IMR-90 (cell line): ENCODE measurements at regions not wholly inside any gene's neighbourhood (a gene's known extent, or its start where the extent isn't known, plus 50 kb on each side); places are given as distances from the start of the nearest gene placed in this dataset.

Source experiments
- ATAC-seq: fragments of 200-7000 bp; cut with Tn5 transposase; 2 replicates; pipeline ENCODE4 v1.9.1; 2020; ENCODE audit warnings: low read depth, mild to moderate bottlenecking, moderate library complexity
- BruUV-seq: library from RNA; stranded (reverse); fragments of 400-500 nt; replicated peaks from 2 replicates; lab custom pipeline; 2021; lab: Mats Ljungman, UMichigan
- CTCF ChIA-PET: fragments of 300-600 bp; formaldehyde crosslinking; extraction: SDS; loops from one replicate; lab custom pipeline; 2021; ENCODE audit warnings: antibody characterized with exemption; lab: Yijun Ruan, JAX
- POLR2A ChIA-PET: fragments of 300-600 bp; sonication (Branson Sonifier 250); formaldehyde crosslinking; loops from one replicate; lab custom pipeline; 2022; ENCODE audit warnings: antibody characterized with exemption; ENCODE audit not compliant: unreplicated experiment; lab: Charles Lee
- DNase-seq: peaks from one replicate; pipeline ENCODE4 v3.0.0; 2013
- H2AFZ ChIP-seq: replicated peaks from 2 replicates; pipeline ENCODE3; 2013; ENCODE audit warnings: low read length, mild to moderate bottlenecking; ENCODE audit not compliant: poor library complexity
- H2AK5ac ChIP-seq: 2 replicates; pipeline ENCODE4 v1.6.1; 2013; ENCODE audit warnings: low read depth, low read length, inconsistent platforms
- H2AK9ac ChIP-seq: replicated peaks from 2 replicates; pipeline ENCODE3; 2013; ENCODE audit warnings: mild to moderate bottlenecking, low read depth, low read length, moderate library complexity; ENCODE audit not compliant: poor library complexity
- H2BK120ac ChIP-seq: 2 replicates; pipeline ENCODE4 v1.6.1; 2013; ENCODE audit warnings: low read depth, low read length, inconsistent platforms
- H2BK15ac ChIP-seq: 3 replicates; pipeline ENCODE4 v1.6.1; 2013; ENCODE audit warnings: low read depth, low read length, inconsistent platforms
- H2BK20ac ChIP-seq: 2 replicates; pipeline ENCODE4 v1.6.1; 2013; ENCODE audit warnings: low read depth, mild to moderate bottlenecking, inconsistent platforms, low read length, moderate library complexity
- H2BK5ac ChIP-seq: 2 replicates; pipeline ENCODE4 v1.6.1; 2013; ENCODE audit warnings: mild to moderate bottlenecking, low read depth, low read length, inconsistent platforms; ENCODE audit not compliant: poor library complexity, severe bottlenecking
- H3K14ac ChIP-seq: replicated peaks from 2 replicates; pipeline ENCODE4 v1.6.1; 2013; ENCODE audit warnings: low read depth, low read length, inconsistent platforms
- H3K18ac ChIP-seq: 2 replicates; pipeline ENCODE4 v1.6.1; 2013; ENCODE audit warnings: low read depth, low read length, control low read depth
- H3K23ac ChIP-seq: 2 replicates; pipeline ENCODE4 v1.6.1; 2013; ENCODE audit warnings: low read depth, low read length, inconsistent platforms
- H3K27ac ChIP-seq: 2 replicates; pipeline ENCODE4 v1.5.1; 2013; ENCODE audit warnings: mild to moderate bottlenecking, control low read depth, low read length; ENCODE audit not compliant: insufficient read depth
- H3K27me3 ChIP-seq: 2 replicates; pipeline ENCODE4 v1.6.1; 2013; ENCODE audit warnings: low read length; ENCODE audit not compliant: control insufficient read depth, insufficient read depth
- H3K36me3 ChIP-seq: 2 replicates; pipeline ENCODE4 v1.6.1; 2013; ENCODE audit warnings: low read length, mixed read lengths; ENCODE audit not compliant: control insufficient read depth, insufficient read depth
- H3K4ac ChIP-seq: 2 replicates; pipeline ENCODE4 v1.6.1; 2013; ENCODE audit warnings: low read depth, low read length, inconsistent platforms
- H3K4me1 ChIP-seq: 2 replicates; pipeline ENCODE4 v1.6.1; 2013; ENCODE audit warnings: low read length, mixed read lengths; ENCODE audit not compliant: control insufficient read depth, insufficient read depth
- H3K4me2 ChIP-seq: 2 replicates; pipeline ENCODE4 v1.6.1; 2013; ENCODE audit warnings: low read depth, mild to moderate bottlenecking, control low read depth, low read length, moderate library complexity
- H3K4me3 ChIP-seq: 2 replicates; pipeline ENCODE4 v1.5.1; 2013; ENCODE audit warnings: low read depth, mild to moderate bottlenecking, control low read depth, low read length, moderate library complexity; ENCODE audit not compliant: insufficient read depth
- H3K56ac ChIP-seq: 2 replicates; pipeline ENCODE4 v1.6.1; 2013; ENCODE audit warnings: low read length, inconsistent platforms; ENCODE audit not compliant: insufficient read depth; ENCODE audit errors: extremely low read depth
- H3K79me1 ChIP-seq, 2 experiments: 2 replicates each; pipeline ENCODE4 v1.6.1; 2013; ENCODE audit warnings: low read length in 2 of 2, inconsistent platforms in 1 of 2, low read depth in 1 of 2
- H3K9ac ChIP-seq: 2 replicates; pipeline ENCODE4 v1.6.1; 2013; ENCODE audit warnings: low read depth, low read length, control low read depth
- H3K9me1 ChIP-seq: 2 replicates; pipeline ENCODE4 v1.6.1; 2013; ENCODE audit warnings: low read length, inconsistent platforms; ENCODE audit not compliant: insufficient read depth
- H3K9me3 ChIP-seq: 2 replicates; pipeline ENCODE4 v1.6.1; 2013; ENCODE audit warnings: low read length; ENCODE audit not compliant: control insufficient read depth, insufficient read depth
- H4K20me1 ChIP-seq: 2 replicates; pipeline ENCODE4 v1.6.1; 2013; ENCODE audit warnings: low read length, inconsistent platforms; ENCODE audit not compliant: insufficient read depth
- H4K5ac ChIP-seq: 2 replicates; pipeline ENCODE4 v1.6.1; 2013; ENCODE audit warnings: mild to moderate bottlenecking, low read depth, low read length, control low read depth
- H4K8ac ChIP-seq, 2 experiments: 2 replicates each; pipeline ENCODE4 v1.6.1; 2013; ENCODE audit warnings: low read depth in 2 of 2, low read length in 2 of 2, control low read depth in 1 of 2, inconsistent platforms in 1 of 2
- H4K91ac ChIP-seq: 2 replicates; pipeline ENCODE4 v1.6.1; 2013; ENCODE audit warnings: low read depth, low read length, inconsistent platforms; ENCODE audit not compliant: insufficient read depth
- BHLHE40 ChIP-seq: fragments of 150-350 bp; IDR thresholded peaks from 2 replicates; pipeline ENCODE4 v1.6.1; 2016; ENCODE audit warnings: mild to moderate bottlenecking, low read depth, low read length
- CEBPB ChIP-seq: IDR thresholded peaks from 2 replicates; pipeline ENCODE4 v1.6.1; 2012; ENCODE audit warnings: low read depth, low read length, improper control_type of control experiment
- CHD1 ChIP-seq: IDR thresholded peaks from 2 replicates; pipeline ENCODE4 v1.6.1; 2012; ENCODE audit warnings: low read depth, low read length, improper control_type of control experiment
- FOS ChIP-seq: fragments of 150-350 bp; IDR thresholded peaks from 2 replicates; pipeline ENCODE4 v1.6.1; 2016; ENCODE audit warnings: low read depth, low read length
- MAFK ChIP-seq: IDR thresholded peaks from 2 replicates; pipeline ENCODE4 v1.6.1; 2012; ENCODE audit warnings: low read depth, low read length, improper control_type of control experiment
- MAZ ChIP-seq: IDR thresholded peaks from 2 replicates; pipeline ENCODE4 v1.6.1; 2012; ENCODE audit warnings: low read depth, mild to moderate bottlenecking, low read length, improper control_type of control experiment, moderate library complexity, borderline replicate concordance
- MXI1 ChIP-seq: IDR thresholded peaks from 2 replicates; pipeline ENCODE4 v1.6.1; 2012; ENCODE audit warnings: low read depth, mild to moderate bottlenecking, low read length, moderate library complexity, borderline replicate concordance
- RCOR1 ChIP-seq: IDR thresholded peaks from 2 replicates; pipeline ENCODE4 v1.6.1; 2012; ENCODE audit warnings: mild to moderate bottlenecking, low read length, improper control_type of control experiment; ENCODE audit not compliant: insufficient replicate concordance
- RFX5 ChIP-seq: IDR thresholded peaks from 2 replicates; pipeline ENCODE4 v1.8.0; 2012; ENCODE audit warnings: low read depth, mild to moderate bottlenecking, low read length, moderate library complexity
- SMC3 ChIP-seq: fragments of 150-350 bp; IDR thresholded peaks from 2 replicates; pipeline ENCODE4 v1.6.1; 2016; ENCODE audit warnings: low read depth, mild to moderate bottlenecking, antibody characterized with exemption, low read length, moderate library complexity
- WGBS, 2 experiments: methylation state at CpG; one replicate each; pipeline versions ENCODE4 v1.1.5 to v1.1.7; 2013; ENCODE audit warnings: missing lambda C conversion rate in 2 of 2; ENCODE audit not compliant: insufficient read length in 1 of 2; ENCODE audit errors: extremely low coverage in 2 of 2; 5-methylcytosine and 5-hydroxymethylcytosine counted together
- dilution Hi-C: fragments of 300-500 bp; cut with HindIII; formaldehyde crosslinking; loops from one replicate; pipeline ENCODE4 v1.14.3; 2018; ENCODE audit warnings: low sequenced_read_pairs; ENCODE audit not compliant: unreplicated experiment
- in situ Hi-C: fragments of 300-500 bp; cut with MboI; formaldehyde crosslinking; loops from 3 replicates; pipeline ENCODE4 v1.14.3; 2019; ENCODE audit warnings: low sequenced_read_pairs, inconsistent platforms, mixed read lengths
- intact Hi-C: fragments of 100-400 bp; cut with micrococcal nuclease; formaldehyde crosslinking; loops from 2 replicates; pipeline ENCODE4 v1.10.0; 2022
- TF ChIP-seq, protein P1 (sequence below): conservative IDR thresholded peaks from 2 replicates; pipeline ENCODE4 v1.5.1; 2012; ENCODE audit warnings: mild to moderate bottlenecking, low read depth, low read length, improper control_type of control experiment
- TF ChIP-seq, protein P2 (sequence below): fragments of 150-350 bp; IDR thresholded peaks from 2 replicates; pipeline ENCODE4 v1.6.1; 2016; ENCODE audit warnings: low read depth, mild to moderate bottlenecking, low read length, moderate library complexity, borderline replicate concordance

DNA sequence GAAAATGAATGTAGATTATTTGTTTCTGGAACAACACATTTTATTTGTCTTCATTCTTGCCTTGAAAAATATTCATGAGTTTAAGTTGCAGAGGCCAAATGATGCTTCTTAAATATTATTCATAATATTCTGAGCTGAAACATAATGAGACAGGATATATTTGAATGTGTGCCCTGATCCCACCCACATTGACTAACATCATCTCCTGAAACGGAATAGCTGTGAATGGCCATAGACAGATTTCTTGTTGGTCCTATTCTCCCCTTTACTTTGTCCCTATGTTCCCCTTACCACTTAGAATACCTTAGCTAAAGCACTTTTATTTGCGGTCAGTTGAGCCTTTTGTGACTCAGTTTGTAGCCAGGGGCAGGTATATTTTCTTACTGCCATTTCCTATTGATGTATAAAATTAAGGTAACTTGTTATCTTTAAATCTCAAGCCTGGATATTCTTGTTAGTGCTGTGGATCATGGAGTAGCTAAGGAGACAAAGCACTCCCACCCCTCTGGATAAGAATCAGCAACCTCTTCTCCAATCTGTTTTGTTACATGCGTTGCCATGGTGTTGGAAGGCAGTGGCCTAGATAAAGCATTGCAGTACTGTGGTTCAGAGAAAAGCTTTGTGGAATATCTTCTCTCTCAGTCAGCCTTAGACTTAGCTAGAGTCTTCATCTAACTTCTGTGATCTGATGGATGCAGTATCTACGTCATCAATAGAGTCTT lies 478.5 kb upstream of the DEPDC1 start:
- no CpG with 5 or more reads among the region's 4 CpGs for WGBS, 2 experiments

More for the DNA sequence above, 478.5 kb upstream of the DEPDC1 start:
- H4K5ac ChIP-seq = no peak overlapping the region
- H3K4me3 ChIP-seq = no peak overlapping the region
- H2AK5ac ChIP-seq = no peak overlapping the region
- H4K8ac ChIP-seq = no peak overlapping the region
- TF ChIP-seq, protein P1, sequence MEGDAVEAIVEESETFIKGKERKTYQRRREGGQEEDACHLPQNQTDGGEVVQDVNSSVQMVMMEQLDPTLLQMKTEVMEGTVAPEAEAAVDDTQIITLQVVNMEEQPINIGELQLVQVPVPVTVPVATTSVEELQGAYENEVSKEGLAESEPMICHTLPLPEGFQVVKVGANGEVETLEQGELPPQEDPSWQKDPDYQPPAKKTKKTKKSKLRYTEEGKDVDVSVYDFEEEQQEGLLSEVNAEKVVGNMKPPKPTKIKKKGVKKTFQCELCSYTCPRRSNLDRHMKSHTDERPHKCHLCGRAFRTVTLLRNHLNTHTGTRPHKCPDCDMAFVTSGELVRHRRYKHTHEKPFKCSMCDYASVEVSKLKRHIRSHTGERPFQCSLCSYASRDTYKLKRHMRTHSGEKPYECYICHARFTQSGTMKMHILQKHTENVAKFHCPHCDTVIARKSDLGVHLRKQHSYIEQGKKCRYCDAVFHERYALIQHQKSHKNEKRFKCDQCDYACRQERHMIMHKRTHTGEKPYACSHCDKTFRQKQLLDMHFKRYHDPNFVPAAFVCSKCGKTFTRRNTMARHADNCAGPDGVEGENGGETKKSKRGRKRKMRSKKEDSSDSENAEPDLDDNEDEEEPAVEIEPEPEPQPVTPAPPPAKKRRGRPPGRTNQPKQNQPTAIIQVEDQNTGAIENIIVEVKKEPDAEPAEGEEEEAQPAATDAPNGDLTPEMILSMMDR = no peak
- TF ChIP-seq SMC3 (no peak), MXI1 (no peak), CEBPB (no peak), CHD1 (no peak), BHLHE40 (no peak), MAZ (no peak), FOS (no peak), RFX5 (no peak), RCOR1 (no peak), MAFK (no peak)
- TF ChIP-seq, protein P2, sequence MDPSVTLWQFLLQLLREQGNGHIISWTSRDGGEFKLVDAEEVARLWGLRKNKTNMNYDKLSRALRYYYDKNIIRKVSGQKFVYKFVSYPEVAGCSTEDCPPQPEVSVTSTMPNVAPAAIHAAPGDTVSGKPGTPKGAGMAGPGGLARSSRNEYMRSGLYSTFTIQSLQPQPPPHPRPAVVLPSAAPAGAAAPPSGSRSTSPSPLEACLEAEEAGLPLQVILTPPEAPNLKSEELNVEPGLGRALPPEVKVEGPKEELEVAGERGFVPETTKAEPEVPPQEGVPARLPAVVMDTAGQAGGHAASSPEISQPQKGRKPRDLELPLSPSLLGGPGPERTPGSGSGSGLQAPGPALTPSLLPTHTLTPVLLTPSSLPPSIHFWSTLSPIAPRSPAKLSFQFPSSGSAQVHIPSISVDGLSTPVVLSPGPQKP = no peak
- H3K9me1 ChIP-seq = no peaks in the 10 kb centered on the region
- no peak overlapping the region for H2BK20ac ChIP-seq
- intact Hi-C loops = no loop called here
- H3K36me3 ChIP-seq = no peaks in the 10 kb centered on the region
- ATAC-seq (no peak), DNase-seq (no peak)
- H3K9ac ChIP-seq = no peak overlapping the region
- H2BK15ac ChIP-seq = no peak overlapping the region
- H3K18ac ChIP-seq = no peak overlapping the region
- ChIA-PET POLR2A (no interaction called here), CTCF (no interaction called here)
- H3K27me3 ChIP-seq = no peaks in the 10 kb centered on the region
- H3K4ac ChIP-seq = no peak overlapping the region
- no peak overlapping the region for H2BK120ac ChIP-seq
- no peak overlapping the region for H2BK5ac ChIP-seq
- H3K79me1 ChIP-seq = no peaks in the 10 kb centered on the region
- no peak overlapping the region for H3K27ac ChIP-seq
- no peak overlapping the region for H2AK9ac ChIP-seq
- no peak overlapping the region for H4K91ac ChIP-seq
- no peak overlapping the region for H3K14ac ChIP-seq
- no peak overlapping the region for H3K23ac ChIP-seq
- H3K9me3 ChIP-seq = no peaks in the 10 kb centered on the region
- in situ Hi-C loops = no loop called here
- H3K4me1 ChIP-seq = no peaks in the 10 kb centered on the region
- H3K4me2 ChIP-seq = no peak overlapping the region
- H4K20me1 ChIP-seq = no peaks in the 10 kb centered on the region
- no peak overlapping the region for H2AFZ ChIP-seq
- dilution Hi-C loops = no loop called here
- H3K56ac ChIP-seq = no peak overlapping the region
- BruUV-seq = no TSS peak
